Right cardiac atrium (tissue), 5 donors: ENCODE measurements at regions not wholly inside any gene's neighbourhood (a gene's known extent, or its start where the extent isn't known, plus 50 kb on each side); places are given as distances from the start of the nearest gene placed in this dataset.

Experiments
- ATAC-seq, 2 donors: fragments of 200-7000 bp; cut with Tn5 transposase; one replicate each; pipeline versions ENCODE4 v1.8.0 to v1.9.1; 2020; ENCODE audit warnings: moderate library complexity in 2 of 2, mild to moderate bottlenecking in 1 of 2
- DNase-seq, 3 donors: peaks; one replicate each; pipeline ENCODE4 v3.0.0-alpha.2; 2020
- H3K27ac ChIP-seq: one replicate; pipeline ENCODE4 v1.5.1; 2013; ENCODE audit warnings: mild to moderate bottlenecking, low read length, control low read depth, moderate library complexity
- H3K27me3 ChIP-seq: one replicate; pipeline ENCODE4 v1.6.1; 2013; ENCODE audit not compliant: control insufficient read depth, insufficient read depth
- H3K4me1 ChIP-seq: one replicate; pipeline ENCODE4 v1.6.1; 2013; ENCODE audit warnings: low read length; ENCODE audit not compliant: control insufficient read depth, insufficient read depth
- H3K4me3 ChIP-seq: one replicate; pipeline ENCODE4 v1.5.1; 2013; ENCODE audit warnings: low read length, control low read depth
- H3K9me3 ChIP-seq: one replicate; pipeline ENCODE4 v1.6.1; 2013; ENCODE audit warnings: low read length; ENCODE audit not compliant: control insufficient read depth
- WGBS: extraction: QIAGEN DNeasy Blood & Tissue Kit; methylation state at CpG from one replicate; pipeline ENCODE4 v1.1.7; 2013; 5-methylcytosine and 5-hydroxymethylcytosine counted together
- intact Hi-C, 4 donors: fragments of 100-400 bp; cut with DNase I; formaldehyde crosslinking; loops; one replicate each; pipeline versions ENCODE4 v1.11.0 to v1.14.0; 2022 to 2023
- donor health status: healthy with polysubstance abuse.
- donor health status: DM: no; HTN: yes; CAD: no.
- donor health status: DM: no; HTN: no; CAD: no.
- donor health status: DM: no; HTN: yes; CAD: no; lungs with severe emphysema.
- donor health status: DM: yes; HTN: yes; CAD: no.

- 55% methylated on average over 15 of the region's 15 CpGs for WGBS
- no peak overlapping the region for H3K4me3 ChIP-seq
- ATAC-seq (no peak), DNase-seq (no peak)
- H3K27me3 ChIP-seq: no peaks in the 10 kb centered on the region
- intact Hi-C loops: no loop called here
- no peaks in the 10 kb centered on the region for H3K9me3 ChIP-seq
- no peak overlapping the region for H3K27ac ChIP-seq
- H3K4me1 ChIP-seq: no peaks in the 10 kb centered on the region
Measured at GRCh38 chr2:2933426-2933825, 444.2 kb downstream of the EIPR1 start.

- Histone ChIP-seq H3K4me1 (no peaks in the 10 kb centered on the region), H3K4me3 (no peak overlapping the region), H3K27ac (no peak overlapping the region), H3K27me3 (no peaks in the 10 kb centered on the region), H3K9me3 (no peaks in the 10 kb centered on the region)
- ATAC-seq (no peak), DNase-seq (no peak)
- intact Hi-C loops: no loop called here
- 82% methylated on average over 16 of the region's 16 CpGs for WGBS
Measured at GRCh38 chr2:2932692-2933305, 444.8 kb downstream of the EIPR1 start.

- Histone ChIP-seq H3K4me3 (no peak overlapping the region), H3K27me3 (no peaks in the 10 kb centered on the region), H3K9me3 (no peaks in the 10 kb centered on the region), H3K4me1 (no peaks in the 10 kb centered on the region), H3K27ac (no peak overlapping the region)
- DNase-seq: no peak
- 82% methylated on average over 15 of the region's 15 CpGs for WGBS
- intact Hi-C loops: no loop called here
- ATAC-seq: no peak
Measured at GRCh38 chr2:2932189-2932588, 445.4 kb downstream of the EIPR1 start.

DNA sequence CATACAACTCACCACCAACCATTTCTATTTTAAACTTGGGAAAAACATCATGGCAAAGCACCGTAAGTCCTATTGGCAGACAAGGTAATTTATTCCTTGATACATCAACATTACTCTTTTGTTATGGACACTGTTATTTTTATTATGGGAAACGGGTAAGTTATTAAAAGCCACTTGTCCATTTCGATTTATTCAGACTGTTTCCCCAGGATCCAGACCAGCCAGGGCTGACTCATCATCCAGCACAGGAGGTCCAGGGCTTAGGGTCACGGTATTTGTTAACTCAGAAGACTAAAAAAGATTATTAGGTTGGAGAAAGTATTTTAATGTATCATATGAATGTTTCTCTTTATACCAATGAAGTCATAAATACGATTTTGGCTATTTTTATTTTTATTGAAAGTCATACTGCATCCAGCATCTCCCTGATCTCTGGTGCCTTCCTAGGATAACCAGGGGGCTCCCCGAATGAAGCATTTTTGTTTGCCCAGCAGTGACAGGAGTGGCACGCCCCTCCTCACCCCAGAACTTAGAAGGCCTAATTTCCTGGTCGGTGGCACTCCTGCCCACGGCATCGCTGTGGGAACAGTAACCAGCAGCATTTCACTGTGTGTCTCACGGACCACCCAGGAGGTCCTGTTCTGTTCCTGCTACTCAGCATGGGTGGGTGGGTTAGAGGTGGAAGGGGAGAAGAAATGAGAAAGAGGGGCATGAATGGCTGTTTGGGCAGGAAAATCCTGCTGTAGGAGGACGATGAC, 446.1 kb downstream of the EIPR1 start:
- H3K9me3 ChIP-seq: no peaks in the 10 kb centered on the region
- intact Hi-C loops: no loop called here

DNA sequence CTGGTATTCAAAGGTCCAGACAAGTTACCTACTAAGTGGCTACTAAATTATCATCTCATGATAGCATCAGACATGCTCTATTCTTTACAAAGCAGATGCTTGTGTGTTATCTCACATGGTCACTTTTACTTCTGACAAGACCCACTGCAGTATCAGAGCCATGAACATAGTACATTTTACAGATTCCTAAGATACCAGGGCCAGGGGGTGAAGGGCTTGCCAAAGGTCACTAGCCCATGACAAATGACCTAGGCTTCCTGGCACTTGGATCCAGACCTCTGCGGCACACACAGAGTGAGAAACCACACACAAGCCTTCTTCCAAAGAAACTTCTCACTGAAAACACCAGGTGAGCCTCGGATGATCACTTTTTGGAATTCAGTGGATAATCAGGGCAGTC, 446.8 kb downstream of the EIPR1 start:
- Histone ChIP-seq H3K4me1 (no peaks in the 10 kb centered on the region), H3K27me3 (no peaks in the 10 kb centered on the region), H3K9me3 (no peaks in the 10 kb centered on the region), H3K4me3 (no peak overlapping the region), H3K27ac (no peak overlapping the region)
- ATAC-seq (no peak), DNase-seq (no peak)
- WGBS: 72% methylated on average over 2 of the region's 2 CpGs
- intact Hi-C loops: no loop called here

More for the DNA sequence above, 446.1 kb downstream of the EIPR1 start:
- Histone ChIP-seq H3K27ac (no peak overlapping the region), H3K4me1 (no peaks in the 10 kb centered on the region), H3K4me3 (no peak overlapping the region), H3K27me3 (no peaks in the 10 kb centered on the region)
- WGBS: 79% methylated on average over 12 of the region's 12 CpGs
- no peak for ATAC-seq
- DNase-seq: no peak

GRCh38 chr2:2926858-2927175, 450.8 kb downstream of the EIPR1 start:
- no peaks in the 10 kb centered on the region for H3K4me1 ChIP-seq
- intact Hi-C loops: no loop called here
- DNase-seq (no peak), ATAC-seq (no peak)
- no peaks in the 10 kb centered on the region for H3K27me3 ChIP-seq
- no peak overlapping the region for H3K4me3 ChIP-seq
- H3K27ac ChIP-seq: no peak overlapping the region
- 77% methylated on average over 4 of the region's 4 CpGs for WGBS
- H3K9me3 ChIP-seq: no peaks in the 10 kb centered on the region

- H3K27ac ChIP-seq: no peak overlapping the region
- no peaks in the 10 kb centered on the region for H3K9me3 ChIP-seq
- no peaks in the 10 kb centered on the region for H3K27me3 ChIP-seq
- no peak for ATAC-seq
- WGBS: 77% methylated on average over 3 of the region's 3 CpGs
- intact Hi-C loops: no loop called here
- DNase-seq: no peak
- no peaks in the 10 kb centered on the region for H3K4me1 ChIP-seq
- no peak overlapping the region for H3K4me3 ChIP-seq
Measured at GRCh38 chr2:2926009-2926857, 451.4 kb downstream of the EIPR1 start.

GRCh38 chr2:2922156-2922555, 455.5 kb downstream of the EIPR1 start:
- DNase-seq (no peak), ATAC-seq (no peak)
- H3K27me3 ChIP-seq: no peaks in the 10 kb centered on the region
- no peaks in the 10 kb centered on the region for H3K4me1 ChIP-seq
- H3K9me3 ChIP-seq: no peaks in the 10 kb centered on the region
- no peak overlapping the region for H3K4me3 ChIP-seq
- 84% methylated on average over 6 of the region's 6 CpGs for WGBS
- H3K27ac ChIP-seq: no peak overlapping the region
- intact Hi-C loops: no loop called here

GRCh38 chr2:2921011-2921720, 456.5 kb downstream of the EIPR1 start:
- Histone ChIP-seq H3K27ac (no peak overlapping the region), H3K4me3 (no peak overlapping the region), H3K27me3 (no peaks in the 10 kb centered on the region), H3K9me3 (no peaks in the 10 kb centered on the region), H3K4me1 (no peaks in the 10 kb centered on the region)
- WGBS: 88% methylated on average over 16 of the region's 16 CpGs
- intact Hi-C loops: no loop called here
- DNase-seq: no peak
- no peak for ATAC-seq

- Histone ChIP-seq H3K9me3 (no peaks in the 10 kb centered on the region), H3K27me3 (no peaks in the 10 kb centered on the region), H3K4me1 (no peaks in the 10 kb centered on the region), H3K4me3 (no peak overlapping the region), H3K27ac (no peak overlapping the region)
- DNase-seq (no peak), ATAC-seq (no peak)
- WGBS: 63% methylated on average over 10 of the region's 10 CpGs
- intact Hi-C loops: no loop called here
Measured at GRCh38 chr2:2919574-2920365, 457.8 kb downstream of the EIPR1 start.
